ENCODE measurements at regions not wholly inside any gene's neighbourhood (a gene's known extent, or its start where the extent isn't known, plus 50 kb on each side); places are given as distances from the start of the nearest gene placed in this dataset.

GRCh38 chr2:238966072-238966937 lies 118.4 kb downstream of the TWIST2 start:
- ATAC-seq (no peak), DNase-seq (ENCODE audit: low read depth, low spot score) (no peak)
- ChIA-PET POLR2A (no interaction called here), CTCF (no interaction called here)
- Histone ChIP-seq H3K27me3 (ENCODE audit: control insufficient read depth, insufficient read depth, low read length) (no peaks in the 10 kb centered on the region; the same call in 1 of the 2 replicates), H3K27ac (ENCODE audit: low read length) (no peak overlapping the region), H3K4me1 (ENCODE audit: control insufficient read depth, insufficient read depth, low read length) (no peaks in the 10 kb centered on the region; the same call in 1 of the 2 replicates), H3K9me3 (ENCODE audit: control insufficient read depth, insufficient read depth, low read depth, low read length) (no peaks in the 10 kb centered on the region), H3K4me3 (ENCODE audit: low read depth in 2 of 2, low read length in 2 of 2) (no peak overlapping the region), H3K36me3 (ENCODE audit: control insufficient read depth, insufficient read depth, low read length) (no peaks in the 10 kb centered on the region)
- BruUV-seq (replicated peaks) = no TSS peak
- TF ChIP-seq SIN3A (IDR thresholded peaks at IDR 0.05; ENCODE audit: borderline replicate concordance, insufficient read depth, low read depth, low read length) = no peak
- no peak for TF ChIP-seq POLR2AphosphoS5 (IDR thresholded peaks at IDR 0.05; ENCODE audit: low read depth, low read length)
- TF ChIP-seq, protein P1, sequence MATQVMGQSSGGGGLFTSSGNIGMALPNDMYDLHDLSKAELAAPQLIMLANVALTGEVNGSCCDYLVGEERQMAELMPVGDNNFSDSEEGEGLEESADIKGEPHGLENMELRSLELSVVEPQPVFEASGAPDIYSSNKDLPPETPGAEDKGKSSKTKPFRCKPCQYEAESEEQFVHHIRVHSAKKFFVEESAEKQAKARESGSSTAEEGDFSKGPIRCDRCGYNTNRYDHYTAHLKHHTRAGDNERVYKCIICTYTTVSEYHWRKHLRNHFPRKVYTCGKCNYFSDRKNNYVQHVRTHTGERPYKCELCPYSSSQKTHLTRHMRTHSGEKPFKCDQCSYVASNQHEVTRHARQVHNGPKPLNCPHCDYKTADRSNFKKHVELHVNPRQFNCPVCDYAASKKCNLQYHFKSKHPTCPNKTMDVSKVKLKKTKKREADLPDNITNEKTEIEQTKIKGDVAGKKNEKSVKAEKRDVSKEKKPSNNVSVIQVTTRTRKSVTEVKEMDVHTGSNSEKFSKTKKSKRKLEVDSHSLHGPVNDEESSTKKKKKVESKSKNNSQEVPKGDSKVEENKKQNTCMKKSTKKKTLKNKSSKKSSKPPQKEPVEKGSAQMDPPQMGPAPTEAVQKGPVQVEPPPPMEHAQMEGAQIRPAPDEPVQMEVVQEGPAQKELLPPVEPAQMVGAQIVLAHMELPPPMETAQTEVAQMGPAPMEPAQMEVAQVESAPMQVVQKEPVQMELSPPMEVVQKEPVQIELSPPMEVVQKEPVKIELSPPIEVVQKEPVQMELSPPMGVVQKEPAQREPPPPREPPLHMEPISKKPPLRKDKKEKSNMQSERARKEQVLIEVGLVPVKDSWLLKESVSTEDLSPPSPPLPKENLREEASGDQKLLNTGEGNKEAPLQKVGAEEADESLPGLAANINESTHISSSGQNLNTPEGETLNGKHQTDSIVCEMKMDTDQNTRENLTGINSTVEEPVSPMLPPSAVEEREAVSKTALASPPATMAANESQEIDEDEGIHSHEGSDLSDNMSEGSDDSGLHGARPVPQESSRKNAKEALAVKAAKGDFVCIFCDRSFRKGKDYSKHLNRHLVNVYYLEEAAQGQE (IDR thresholded peaks at IDR 0.05; ENCODE audit: insufficient read depth in 1 of 2, low read depth in 2 of 2, low read length in 1 of 2) = no peak
- no peak for TF ChIP-seq CTCF (IDR thresholded peaks at IDR 0.05)
- TF ChIP-seq TCF7L2 (IDR thresholded peaks at IDR 0.05; ENCODE audit: low read depth, low read length) = no peak
- intact Hi-C loops (cut with micrococcal nuclease; ENCODE audit: unreplicated experiment) = no loop called here
- in situ Hi-C loops (cut with HindIII; ENCODE audit: low pct_unique_long_range_greater_than_20kb, low sequenced_read_pairs) = no loop called here

- no peak for ATAC-seq
- H3K36me3 ChIP-seq (ENCODE audit: control insufficient read depth, insufficient read depth, low read length) = no peaks in the 10 kb centered on the region
- H3K27me3 ChIP-seq (ENCODE audit: control insufficient read depth, insufficient read depth, low read length) = no peaks in the 10 kb centered on the region; the same call in 1 of the 2 replicates
- H3K4me3 ChIP-seq (ENCODE audit: low read depth in 2 of 2, low read length in 2 of 2) = no peak overlapping the region
- no peak overlapping the region for H3K27ac ChIP-seq (ENCODE audit: low read length)
- ChIA-PET POLR2A (interaction anchor here (0.8 kb wide), 1 partner anchor 69 kb away, joined by 3 read pairs; no protein-coding TSS in a partner anchor), CTCF (no interaction called here)
- intact Hi-C loops (cut with micrococcal nuclease; ENCODE audit: unreplicated experiment) (no loop called here), in situ Hi-C loops (cut with HindIII; ENCODE audit: low pct_unique_long_range_greater_than_20kb, low sequenced_read_pairs) (no loop called here)
- no peaks in the 10 kb centered on the region; the same call in 1 of the 2 replicates for H3K4me1 ChIP-seq (ENCODE audit: control insufficient read depth, insufficient read depth, low read length)
- no peak for TF ChIP-seq CTCF (IDR thresholded peaks at IDR 0.05)
- TF ChIP-seq SIN3A (IDR thresholded peaks at IDR 0.05; ENCODE audit: borderline replicate concordance, insufficient read depth, low read depth, low read length) = no peak
- no peak for TF ChIP-seq TCF7L2 (IDR thresholded peaks at IDR 0.05; ENCODE audit: low read depth, low read length)
- TF ChIP-seq POLR2AphosphoS5 (IDR thresholded peaks at IDR 0.05; ENCODE audit: low read depth, low read length) = no peak
- TF ChIP-seq, protein P1 (IDR thresholded peaks at IDR 0.05; ENCODE audit: insufficient read depth in 1 of 2, low read depth in 2 of 2, low read length in 1 of 2) = no peak
- no peak for DNase-seq (ENCODE audit: low read depth, low spot score)
- H3K9me3 ChIP-seq (ENCODE audit: control insufficient read depth, insufficient read depth, low read depth, low read length) = no peaks in the 10 kb centered on the region
- no TSS peak for BruUV-seq (replicated peaks)
Observed at GRCh38 chr2:238967031-238967977, 119.4 kb downstream of the TWIST2 start.
